ENCODE measurements at regions not wholly inside any gene's neighbourhood (a gene's known extent, or its start where the extent isn't known, plus 50 kb on each side); places are given as distances from the start of the nearest gene placed in this dataset.

GRCh38 chr5:77881528-77881927 is 105.4 kb upstream of the TBCA start:
- TF ChIP-seq POLR2AphosphoS5 (IDR thresholded peaks at IDR 0.05) (no peak), CTCF (IDR thresholded peaks at IDR 0.05) (no peak), POLR2A (IDR thresholded peaks at IDR 0.05) (no peak)
